Activated naive CD4-positive, alpha-beta T cell treated with anti-CD3 and anti-CD28 coated beads, Interleukin-2, amount 10 ng/mL, durations not matched to agents 7 days and 5 days (primary cell): ENCODE measurements at regions not wholly inside any gene's neighbourhood (a gene's known extent, or its start where the extent isn't known, plus 50 kb on each side); places are given as distances from the start of the nearest gene placed in this dataset.
"Not testable (repeated sequence)": the region's sequence is repeated elsewhere in the genome, so short reads cannot be mapped to it uniquely, and the experiment has no call there.

ENCODE experiments used
- CTCF ChIA-PET: fragments of 350-600 bp; sonication (Branson Sonifier 250); formaldehyde crosslinking; loops from one replicate; lab custom pipeline; 2021; ENCODE audit warnings: antibody characterized with exemption; lab: Charles Lee
- DNase-seq: peaks from one replicate; pipeline ENCODE4 v3.0.0-alpha.2; 2020
- H3K27ac Mint-ChIP-seq: one replicate; pipeline ENCODE4 v1.8.0; 2021; ENCODE audit warnings: mild to moderate bottlenecking, moderate library complexity, mixed read lengths
- H3K27me3 Mint-ChIP-seq: one replicate; pipeline ENCODE4 v1.8.0; 2021; ENCODE audit warnings: mild to moderate bottlenecking, mixed read lengths
- H3K36me3 Mint-ChIP-seq: one replicate; pipeline ENCODE4 v1.8.0; 2021; ENCODE audit warnings: mixed read lengths
- H3K4me1 Mint-ChIP-seq: one replicate; pipeline ENCODE4 v1.8.0; 2021; ENCODE audit warnings: mixed read lengths
- H3K4me3 Mint-ChIP-seq: one replicate; pipeline ENCODE4 v1.8.0; 2021; ENCODE audit warnings: mild to moderate bottlenecking, moderate library complexity, mixed read lengths
- H3K9me3 Mint-ChIP-seq: one replicate; pipeline ENCODE4 v1.8.0; 2021; ENCODE audit warnings: mixed read lengths

- DNase-seq, result no peak
- peaks cover 3% of the 10 kb centered on the region for H3K9me3 Mint-ChIP-seq
- CTCF ChIA-PET, result no interaction called here
- H3K27ac Mint-ChIP-seq, result no peak overlapping the region
- no peak overlapping the region for H3K4me3 Mint-ChIP-seq
- no peaks in the 10 kb centered on the region for H3K36me3 Mint-ChIP-seq
- no peaks in the 10 kb centered on the region for H3K4me1 Mint-ChIP-seq
- H3K27me3 Mint-ChIP-seq, result no peaks in the 10 kb centered on the region
These were observed 120.6 kb downstream of the BCHE start for GRCh38 chr3:165716592-165716991.

- CTCF ChIA-PET, result no interaction called here
- no peak overlapping the region for H3K27ac Mint-ChIP-seq
- no peaks in the 10 kb centered on the region for H3K36me3 Mint-ChIP-seq
- no peak overlapping the region for H3K4me3 Mint-ChIP-seq
- DNase-seq, result no peak
- peaks cover 6% of the 10 kb centered on the region for H3K9me3 Mint-ChIP-seq
- no peaks in the 10 kb centered on the region for H3K27me3 Mint-ChIP-seq
- H3K4me1 Mint-ChIP-seq, result no peaks in the 10 kb centered on the region
These were observed 123.7 kb downstream of the BCHE start for GRCh38 chr3:165713479-165713878.

GRCh38 chr3:165712382-165712781, 124.8 kb downstream of the BCHE start:
- no peaks in the 10 kb centered on the region for H3K27me3 Mint-ChIP-seq
- no peaks in the 10 kb centered on the region for H3K36me3 Mint-ChIP-seq
- CTCF ChIA-PET, result interaction anchor here (0.8 kb wide), 1 partner anchor 15 kb away, joined by 3 read pairs; no protein-coding TSS in a partner anchor
- no peak overlapping the region for H3K4me3 Mint-ChIP-seq
- no peaks in the 10 kb centered on the region for H3K4me1 Mint-ChIP-seq
- no peak for DNase-seq
- H3K9me3 Mint-ChIP-seq, result peaks cover 6% of the 10 kb centered on the region
- H3K27ac Mint-ChIP-seq, result no peak overlapping the region

GRCh38 chr3:165697910-165698309, 139.3 kb downstream of the BCHE start:
- CTCF ChIA-PET, result no interaction called here
- Mint-ChIP-seq H3K9me3 (peaks cover 8% of the 10 kb centered on the region), H3K27ac (no peak overlapping the region), H3K36me3 (no peaks in the 10 kb centered on the region), H3K27me3 (no peaks in the 10 kb centered on the region), H3K4me3 (no peak overlapping the region), H3K4me1 (no peaks in the 10 kb centered on the region)
- DNase-seq, result no peak

GRCh38 chr3:165696496-165696895, 140.7 kb downstream of the BCHE start:
- Mint-ChIP-seq H3K4me1 (no peaks in the 10 kb centered on the region), H3K27ac (no peak overlapping the region), H3K36me3 (no peaks in the 10 kb centered on the region), H3K9me3 (peaks cover 13% of the 10 kb centered on the region), H3K4me3 (no peak overlapping the region), H3K27me3 (no peaks in the 10 kb centered on the region)
- DNase-seq, result no peak
- CTCF ChIA-PET, result no interaction called here

- DNase-seq, result no peak
- no peak overlapping the region for H3K4me3 Mint-ChIP-seq
- CTCF ChIA-PET, result no interaction called here
- no peaks in the 10 kb centered on the region for H3K27me3 Mint-ChIP-seq
- peaks cover 3% of the 10 kb centered on the region for H3K9me3 Mint-ChIP-seq
- H3K36me3 Mint-ChIP-seq, result no peaks in the 10 kb centered on the region
- H3K4me1 Mint-ChIP-seq, result no peaks in the 10 kb centered on the region
- no peak overlapping the region for H3K27ac Mint-ChIP-seq
These were observed 153.3 kb downstream of the BCHE start for GRCh38 chr3:165683947-165684346.

- peaks cover 2% of the 10 kb centered on the region for H3K9me3 Mint-ChIP-seq
- CTCF ChIA-PET, result no interaction called here
- no peaks in the 10 kb centered on the region for H3K4me1 Mint-ChIP-seq
- no peaks in the 10 kb centered on the region for H3K36me3 Mint-ChIP-seq
- DNase-seq, result no peak
- no peak overlapping the region for H3K4me3 Mint-ChIP-seq
- H3K27ac Mint-ChIP-seq, result no peak overlapping the region
- H3K27me3 Mint-ChIP-seq, result no peaks in the 10 kb centered on the region
These were observed 154.5 kb downstream of the BCHE start for GRCh38 chr3:165682734-165683133.

- DNase-seq, result no peak
- no peak overlapping the region for H3K27ac Mint-ChIP-seq
- H3K36me3 Mint-ChIP-seq, result no peaks in the 10 kb centered on the region
- peaks cover 9% of the 10 kb centered on the region for H3K9me3 Mint-ChIP-seq
- CTCF ChIA-PET, result no interaction called here
- no peaks in the 10 kb centered on the region for H3K27me3 Mint-ChIP-seq
- no peaks in the 10 kb centered on the region for H3K4me1 Mint-ChIP-seq
- no peak overlapping the region for H3K4me3 Mint-ChIP-seq
These were observed 167.3 kb downstream of the BCHE start for GRCh38 chr3:165669967-165670366.

GRCh38 chr3:165669504-165669903, 167.7 kb downstream of the BCHE start:
- H3K36me3 Mint-ChIP-seq, result no peaks in the 10 kb centered on the region
- H3K4me1 Mint-ChIP-seq, result no peaks in the 10 kb centered on the region
- peaks cover 4% of the 10 kb centered on the region for H3K9me3 Mint-ChIP-seq
- H3K27me3 Mint-ChIP-seq, result no peaks in the 10 kb centered on the region
- CTCF ChIA-PET, result no interaction called here
- no peak overlapping the region for H3K4me3 Mint-ChIP-seq
- no peak overlapping the region for H3K27ac Mint-ChIP-seq
- DNase-seq, result no peak

GRCh38 chr3:165667676-165668075, 169.5 kb downstream of the BCHE start:
- CTCF ChIA-PET, result no interaction called here

GRCh38 chr3:165658027-165658426, 179.2 kb downstream of the BCHE start:
- CTCF ChIA-PET, result no interaction called here
- Mint-ChIP-seq H3K36me3 (no peaks in the 10 kb centered on the region), H3K4me1 (no peaks in the 10 kb centered on the region), H3K9me3 (peaks cover 7% of the 10 kb centered on the region), H3K27ac (no peak overlapping the region), H3K4me3 (no peak overlapping the region), H3K27me3 (no peaks in the 10 kb centered on the region)
- no peak for DNase-seq

More at GRCh38 chr3:165667676-165668075, 169.5 kb downstream of the BCHE start:
- no peak for DNase-seq
- no peaks in the 10 kb centered on the region for H3K27me3 Mint-ChIP-seq
- H3K4me3 Mint-ChIP-seq, result no peak overlapping the region
- H3K4me1 Mint-ChIP-seq, result no peaks in the 10 kb centered on the region
- peaks cover 3% of the 10 kb centered on the region for H3K9me3 Mint-ChIP-seq
- H3K27ac Mint-ChIP-seq, result no peak overlapping the region
- H3K36me3 Mint-ChIP-seq, result no peaks in the 10 kb centered on the region

GRCh38 chr3:165653130-165653778, 184.0 kb downstream of the BCHE start:
- no peaks in the 10 kb centered on the region for H3K27me3 Mint-ChIP-seq
- no peak overlapping the region for H3K4me3 Mint-ChIP-seq
- CTCF ChIA-PET, result no interaction called here
- DNase-seq, result no peak
- no peaks in the 10 kb centered on the region for H3K4me1 Mint-ChIP-seq
- peaks cover 7% of the 10 kb centered on the region for H3K9me3 Mint-ChIP-seq
- H3K36me3 Mint-ChIP-seq, result no peaks in the 10 kb centered on the region
- no peak overlapping the region for H3K27ac Mint-ChIP-seq

GRCh38 chr3:165649282-165649681, 187.9 kb downstream of the BCHE start:
- H3K27ac Mint-ChIP-seq, H3K4me3 Mint-ChIP-seq, H3K4me1 Mint-ChIP-seq, CTCF ChIA-PET, DNase-seq, H3K9me3 Mint-ChIP-seq, H3K36me3 Mint-ChIP-seq, H3K27me3 Mint-ChIP-seq: not testable (repeated sequence)

GRCh38 chr3:165645191-165645590, 192.0 kb downstream of the BCHE start:
- no peaks in the 10 kb centered on the region for H3K36me3 Mint-ChIP-seq
- no peaks in the 10 kb centered on the region for H3K27me3 Mint-ChIP-seq
- CTCF ChIA-PET, result no interaction called here
- H3K4me3 Mint-ChIP-seq, result no peak overlapping the region
- no peaks in the 10 kb centered on the region for H3K4me1 Mint-ChIP-seq
- no peak for DNase-seq
- no peak overlapping the region for H3K27ac Mint-ChIP-seq
- no peaks in the 10 kb centered on the region for H3K9me3 Mint-ChIP-seq

- Mint-ChIP-seq H3K4me1 (no peaks in the 10 kb centered on the region), H3K27me3 (no peaks in the 10 kb centered on the region), H3K4me3 (no peak overlapping the region), H3K27ac (no peak overlapping the region), H3K9me3 (no peaks in the 10 kb centered on the region), H3K36me3 (no peaks in the 10 kb centered on the region)
- DNase-seq, result no peak
- CTCF ChIA-PET, result no interaction called here
These were observed 192.9 kb downstream of the BCHE start for GRCh38 chr3:165644331-165644730.
